ENCODE measurements at regions not wholly inside any gene's neighbourhood (a gene's known extent, or its start where the extent isn't known, plus 50 kb on each side); places are given as distances from the start of the nearest gene placed in this dataset.

DNA sequence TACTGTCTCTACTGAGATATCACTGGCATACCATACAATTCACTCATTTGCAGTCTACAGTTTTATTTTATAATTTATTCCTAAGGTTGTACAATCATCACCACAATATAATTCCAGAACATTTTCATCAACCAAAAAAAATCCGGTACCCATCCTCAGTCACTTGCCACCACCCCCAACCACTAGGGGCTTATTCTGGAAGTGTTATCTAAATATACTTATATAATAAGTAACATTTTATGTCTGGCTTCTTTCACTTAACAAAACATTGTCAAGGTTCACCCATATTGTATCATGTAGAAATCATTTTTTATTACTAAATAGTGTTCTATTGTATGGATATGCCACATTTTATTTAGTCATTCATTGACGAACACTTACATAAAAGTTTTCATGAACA, 440.8 kb downstream of the RNF144A start:
- intact Hi-C loops (cut with DNase I): no loop called here
- H3K36me3 ChIP-seq: no peaks in the 10 kb centered on the region
- H3K27ac ChIP-seq (replicated peaks in 1 of 4): no peak overlapping the region
- 77% methylated on average over 2 of the region's 2 CpGs for WGBS
- H3K9me3 ChIP-seq: no peaks in the 10 kb centered on the region
- no peaks in the 10 kb centered on the region for H3K4me1 ChIP-seq
- no peak for TF ChIP-seq CTCF (IDR thresholded peaks at IDR 0.05)
- TF ChIP-seq EP300 (IDR thresholded peaks at IDR 0.05): no peak
- no peak for TF ChIP-seq POLR2A (IDR thresholded peaks at IDR 0.05; ENCODE audit: low read depth)
- TF ChIP-seq POLR2AphosphoS5 (IDR thresholded peaks at IDR 0.05): no peak
- no peaks in the 10 kb centered on the region for H3K27me3 ChIP-seq
- no peak overlapping the region for H3K4me3 ChIP-seq
- peak; percentile 50 for DNase-seq (ENCODE audit: extremely low spot score)

DNA sequence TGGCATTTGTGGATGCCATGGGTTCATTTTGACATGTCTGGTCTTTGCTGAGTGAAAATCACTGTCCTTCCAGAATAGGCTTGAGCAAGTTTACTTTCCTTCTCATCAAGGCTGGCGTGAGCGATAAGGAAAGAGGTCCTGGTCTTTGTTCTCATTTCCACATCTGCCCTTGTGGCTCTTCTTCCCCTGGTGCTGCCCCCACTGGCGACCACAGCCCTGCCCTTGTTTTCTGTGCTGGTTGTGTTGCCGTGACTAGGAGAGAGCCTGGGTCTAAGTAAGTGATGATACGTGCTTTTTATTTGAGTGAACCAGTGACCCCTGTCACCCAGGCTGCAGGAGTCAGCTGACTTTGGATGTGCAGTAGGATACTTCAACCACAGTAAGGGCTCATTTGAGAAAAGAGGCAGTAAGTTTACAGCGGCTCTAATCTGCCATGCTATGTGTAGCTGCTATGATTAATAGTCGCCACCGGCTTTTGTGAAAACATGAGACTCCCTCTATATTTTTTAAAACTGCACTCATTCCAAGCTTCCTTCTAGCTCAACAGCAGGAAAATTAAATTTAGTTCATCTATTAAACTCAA, 441.7 kb downstream of the RNF144A start:
- Histone ChIP-seq H3K27me3 (no peaks in the 10 kb centered on the region), H3K9me3 (no peaks in the 10 kb centered on the region), H3K27ac (replicated peaks in 1 of 4) (no peak overlapping the region), H3K36me3 (no peaks in the 10 kb centered on the region), H3K4me3 (no peak overlapping the region), H3K4me1 (no peaks in the 10 kb centered on the region)
- peak; percentile 79 for DNase-seq (ENCODE audit: extremely low spot score)
- intact Hi-C loops (cut with DNase I): no loop called here
- TF ChIP-seq POLR2A (IDR thresholded peaks at IDR 0.05; ENCODE audit: low read depth) (no peak), CTCF (IDR thresholded peaks at IDR 0.05) (no peak), POLR2AphosphoS5 (IDR thresholded peaks at IDR 0.05) (no peak), EP300 (IDR thresholded peaks at IDR 0.05) (no peak)
- 68% methylated on average over 8 of the region's 8 CpGs for WGBS

- DNase-seq (ENCODE audit: extremely low spot score): no peak
- H3K9me3 ChIP-seq: peaks cover 0 to 18% (median 9%) of the 10 kb centered on the region in 4 donors
- no peak overlapping the region for H3K4me3 ChIP-seq
- 60% methylated on average over 3 of the region's 3 CpGs for WGBS
- H3K4me1 ChIP-seq: no peaks in the 10 kb centered on the region
- intact Hi-C loops (cut with DNase I): no loop called here
- H3K27ac ChIP-seq (replicated peaks in 1 of 4): no peak overlapping the region
- H3K36me3 ChIP-seq: no peaks in the 10 kb centered on the region
- TF ChIP-seq CTCF (IDR thresholded peaks at IDR 0.05) (no peak), POLR2A (IDR thresholded peaks at IDR 0.05; ENCODE audit: low read depth) (no peak), POLR2AphosphoS5 (IDR thresholded peaks at IDR 0.05) (no peak), EP300 (IDR thresholded peaks at IDR 0.05) (no peak)
- H3K27me3 ChIP-seq: no peaks in the 10 kb centered on the region
Measured at GRCh38 chr2:7363906-7364305, 446.7 kb downstream of the RNF144A start.

- WGBS: 93% methylated on average over 1 of the region's 1 CpG
- Histone ChIP-seq H3K9me3 (peaks cover 0 to 22% (median 15%) of the 10 kb centered on the region in 4 donors), H3K27me3 (no peaks in the 10 kb centered on the region), H3K36me3 (no peaks in the 10 kb centered on the region), H3K4me1 (no peaks in the 10 kb centered on the region), H3K4me3 (no peak overlapping the region), H3K27ac (replicated peaks in 1 of 4) (no peak overlapping the region)
- no peak for DNase-seq (ENCODE audit: extremely low spot score)
- TF ChIP-seq EP300 (IDR thresholded peaks at IDR 0.05) (no peak), CTCF (IDR thresholded peaks at IDR 0.05) (no peak), POLR2AphosphoS5 (IDR thresholded peaks at IDR 0.05) (no peak), POLR2A (IDR thresholded peaks at IDR 0.05; ENCODE audit: low read depth) (no peak)
- intact Hi-C loops (cut with DNase I): no loop called here
Measured at GRCh38 chr2:7368211-7368610, 451.0 kb downstream of the RNF144A start.

DNA sequence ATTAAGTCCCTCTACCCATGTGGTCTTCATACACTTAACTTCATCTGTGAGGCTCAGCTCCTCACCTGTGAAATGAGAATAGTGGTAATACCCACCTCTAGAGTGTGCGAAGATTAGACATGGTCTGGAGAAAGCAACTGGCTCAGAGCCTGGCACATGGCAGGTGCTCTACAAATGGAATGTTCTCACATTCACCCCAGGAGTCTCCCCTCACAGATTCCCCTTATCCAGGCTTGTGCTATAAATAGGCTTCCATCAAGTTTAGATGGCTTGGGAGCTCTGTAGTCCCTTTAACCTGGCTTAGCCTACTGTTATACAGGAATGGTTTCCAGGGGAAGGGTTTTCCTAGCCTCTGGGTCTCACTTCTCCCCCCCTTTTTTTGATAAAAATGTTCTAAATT, 455.9 kb downstream of the RNF144A start:
- Histone ChIP-seq H3K4me3 (no peak overlapping the region), H3K27ac (replicated peaks in 1 of 4) (no peak overlapping the region), H3K9me3 (peaks cover 0 to 15% (median 12%) of the 10 kb centered on the region in 4 donors), H3K4me1 (no peaks in the 10 kb centered on the region), H3K27me3 (no peaks in the 10 kb centered on the region), H3K36me3 (no peaks in the 10 kb centered on the region)
- TF ChIP-seq POLR2A (IDR thresholded peaks at IDR 0.05; ENCODE audit: low read depth) (no peak), CTCF (IDR thresholded peaks at IDR 0.05) (no peak), EP300 (IDR thresholded peaks at IDR 0.05) (no peak), POLR2AphosphoS5 (IDR thresholded peaks at IDR 0.05) (no peak)
- intact Hi-C loops (cut with DNase I): no loop called here
- DNase-seq (ENCODE audit: extremely low spot score): peak; percentile 82
- WGBS: 93% methylated on average over 1 of the region's 1 CpG

All from esophagus muscularis mucosa (tissue), 4 donors.